ENCODE measurements at regions not wholly inside any gene's neighbourhood (a gene's known extent, or its start where the extent isn't known, plus 50 kb on each side); places are given as distances from the start of the nearest gene placed in this dataset.

DNA sequence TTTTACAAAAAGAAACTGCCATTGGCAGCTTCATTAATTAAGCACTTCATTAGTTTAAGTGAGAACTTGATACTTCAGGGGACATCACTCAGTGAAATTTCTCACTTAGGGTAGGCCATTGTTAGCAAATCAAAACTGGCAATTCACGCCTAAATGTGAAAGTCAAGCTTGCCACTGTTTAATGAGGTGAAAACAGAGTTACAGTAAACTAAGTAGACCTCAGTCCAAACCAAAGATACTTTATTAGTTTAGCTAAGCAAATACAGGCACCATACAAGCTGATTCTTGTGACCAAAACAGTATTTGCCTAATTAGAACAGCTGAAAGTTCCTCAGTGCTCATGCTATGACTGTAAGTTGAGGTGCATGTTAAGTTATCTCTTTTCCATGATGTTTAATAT lies 176.5 kb upstream of the CPNE8 start:
- TF ChIP-seq, protein P1, sequence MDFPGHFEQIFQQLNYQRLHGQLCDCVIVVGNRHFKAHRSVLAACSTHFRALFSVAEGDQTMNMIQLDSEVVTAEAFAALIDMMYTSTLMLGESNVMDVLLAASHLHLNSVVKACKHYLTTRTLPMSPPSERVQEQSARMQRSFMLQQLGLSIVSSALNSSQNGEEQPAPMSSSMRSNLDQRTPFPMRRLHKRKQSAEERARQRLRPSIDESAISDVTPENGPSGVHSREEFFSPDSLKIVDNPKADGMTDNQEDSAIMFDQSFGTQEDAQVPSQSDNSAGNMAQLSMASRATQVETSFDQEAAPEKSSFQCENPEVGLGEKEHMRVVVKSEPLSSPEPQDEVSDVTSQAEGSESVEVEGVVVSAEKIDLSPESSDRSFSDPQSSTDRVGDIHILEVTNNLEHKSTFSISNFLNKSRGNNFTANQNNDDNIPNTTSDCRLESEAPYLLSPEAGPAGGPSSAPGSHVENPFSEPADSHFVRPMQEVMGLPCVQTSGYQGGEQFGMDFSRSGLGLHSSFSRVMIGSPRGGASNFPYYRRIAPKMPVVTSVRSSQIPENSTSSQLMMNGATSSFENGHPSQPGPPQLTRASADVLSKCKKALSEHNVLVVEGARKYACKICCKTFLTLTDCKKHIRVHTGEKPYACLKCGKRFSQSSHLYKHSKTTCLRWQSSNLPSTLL (IDR thresholded peaks at IDR 0.05), result no peak
- TF ChIP-seq HDAC2 (IDR thresholded peaks at IDR 0.05) (no peak), SP2 (IDR thresholded peaks at IDR 0.05; ENCODE audit: extremely low read depth, low read depth, low read length, poor library complexity, severe bottlenecking) (no peak), JUN (IDR thresholded peaks at IDR 0.05; ENCODE audit: borderline replicate concordance, low read depth, low read length) (no peak), JUN (CRISPR knock-in tag; IDR thresholded peaks at IDR 0.05; ENCODE audit: borderline replicate concordance) (no peak), ZNF175 (CRISPR knock-in tag; IDR thresholded peaks at IDR 0.05; ENCODE audit: low read depth) (no peak), POLR2A (conservative IDR thresholded peaks at IDR 0.05) (no peak)
- TF ChIP-seq, protein P2, sequence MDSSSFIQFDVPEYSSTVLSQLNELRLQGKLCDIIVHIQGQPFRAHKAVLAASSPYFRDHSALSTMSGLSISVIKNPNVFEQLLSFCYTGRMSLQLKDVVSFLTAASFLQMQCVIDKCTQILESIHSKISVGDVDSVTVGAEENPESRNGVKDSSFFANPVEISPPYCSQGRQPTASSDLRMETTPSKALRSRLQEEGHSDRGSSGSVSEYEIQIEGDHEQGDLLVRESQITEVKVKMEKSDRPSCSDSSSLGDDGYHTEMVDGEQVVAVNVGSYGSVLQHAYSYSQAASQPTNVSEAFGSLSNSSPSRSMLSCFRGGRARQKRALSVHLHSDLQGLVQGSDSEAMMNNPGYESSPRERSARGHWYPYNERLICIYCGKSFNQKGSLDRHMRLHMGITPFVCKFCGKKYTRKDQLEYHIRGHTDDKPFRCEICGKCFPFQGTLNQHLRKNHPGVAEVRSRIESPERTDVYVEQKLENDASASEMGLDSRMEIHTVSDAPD (CRISPR knock-in tag; IDR thresholded peaks at IDR 0.05), result no peak
- TF ChIP-seq, protein P3, sequence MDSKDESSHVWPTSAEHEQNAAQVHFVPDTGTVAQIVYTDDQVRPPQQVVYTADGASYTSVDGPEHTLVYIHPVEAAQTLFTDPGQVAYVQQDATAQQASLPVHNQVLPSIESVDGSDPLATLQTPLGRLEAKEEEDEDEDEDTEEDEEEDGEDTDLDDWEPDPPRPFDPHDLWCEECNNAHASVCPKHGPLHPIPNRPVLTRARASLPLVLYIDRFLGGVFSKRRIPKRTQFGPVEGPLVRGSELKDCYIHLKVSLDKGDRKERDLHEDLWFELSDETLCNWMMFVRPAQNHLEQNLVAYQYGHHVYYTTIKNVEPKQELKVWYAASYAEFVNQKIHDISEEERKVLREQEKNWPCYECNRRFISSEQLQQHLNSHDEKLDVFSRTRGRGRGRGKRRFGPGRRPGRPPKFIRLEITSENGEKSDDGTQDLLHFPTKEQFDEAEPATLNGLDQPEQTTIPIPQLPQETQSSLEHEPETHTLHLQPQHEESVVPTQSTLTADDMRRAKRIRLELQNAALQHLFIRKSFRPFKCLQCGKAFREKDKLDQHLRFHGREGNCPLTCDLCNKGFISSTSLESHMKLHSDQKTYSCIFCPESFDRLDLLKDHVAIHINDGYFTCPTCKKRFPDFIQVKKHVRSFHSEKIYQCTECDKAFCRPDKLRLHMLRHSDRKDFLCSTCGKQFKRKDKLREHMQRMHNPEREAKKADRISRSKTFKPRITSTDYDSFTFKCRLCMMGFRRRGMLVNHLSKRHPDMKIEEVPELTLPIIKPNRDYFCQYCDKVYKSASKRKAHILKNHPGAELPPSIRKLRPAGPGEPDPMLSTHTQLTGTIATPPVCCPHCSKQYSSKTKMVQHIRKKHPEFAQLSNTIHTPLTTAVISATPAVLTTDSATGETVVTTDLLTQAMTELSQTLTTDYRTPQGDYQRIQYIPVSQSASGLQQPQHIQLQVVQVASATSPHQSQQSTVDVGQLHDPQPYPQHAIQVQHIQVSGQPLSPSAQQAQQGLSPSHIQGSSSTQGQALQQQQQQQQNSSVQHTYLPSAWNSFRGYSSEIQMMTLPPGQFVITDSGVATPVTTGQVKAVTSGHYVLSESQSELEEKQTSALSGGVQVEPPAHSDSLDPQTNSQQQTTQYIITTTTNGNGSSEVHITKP (IDR thresholded peaks at IDR 0.05; ENCODE audit: partially characterized antibody), result no peak

All from K562 (cell line).